SK-N-MC (cell line): ENCODE measurements at regions not wholly inside any gene's neighbourhood (a gene's known extent, or its start where the extent isn't known, plus 50 kb on each side); places are given as distances from the start of the nearest gene placed in this dataset.

ENCODE experiments used
- DNase-seq: peaks from one replicate; pipeline ENCODE4 v3.0.0-alpha.2; 2011; ENCODE audit warnings: low read depth, low spot score
- H3K27ac ChIP-seq: fragments of 200-600 bp; sonication (generic); 2 replicates; pipeline ENCODE4 v1.5.1; 2016; ENCODE audit warnings: mixed run types
- H3K36me3 ChIP-seq: fragments of 200-600 bp; sonication (generic); 2 replicates; pipeline ENCODE4 v1.6.1; 2017; ENCODE audit warnings: antibody characterized with exemption, low read length, mixed read lengths; ENCODE audit not compliant: insufficient read depth
- H3K4me3 ChIP-seq: fragments of 200-600 bp; sonication (generic); 2 replicates; pipeline ENCODE4 v1.5.1; 2016
- H3K9ac ChIP-seq: fragments of 200-600 bp; sonication (generic); 2 replicates; pipeline ENCODE4 v1.8.0; 2017; ENCODE audit warnings: mixed run types, mixed read lengths; ENCODE audit not compliant: insufficient read length
- H3K9me3 ChIP-seq: fragments of 200-600 bp; sonication (generic); 2 replicates; pipeline ENCODE4 v1.6.1; 2017; ENCODE audit warnings: low read depth, mild to moderate bottlenecking, antibody characterized with exemption, low read length, moderate library complexity, mixed read lengths
- EZH2 ChIP-seq: fragments of 200-600 bp; sonication (generic); IDR thresholded peaks from one replicate; pipeline ENCODE4 v1.6.1; 2017; ENCODE audit warnings: antibody characterized with exemption
- FOXP2 ChIP-seq: optimal IDR thresholded peaks from 2 replicates; pipeline ENCODE3; 2011; ENCODE audit warnings: mild to moderate bottlenecking, moderate library complexity; ENCODE audit not compliant: insufficient read depth; ENCODE audit errors: extremely low read length, control extremely low read depth
- POLR2AphosphoS5 ChIP-seq: IDR thresholded peaks from 2 replicates; pipeline ENCODE4 v1.6.1; 2012; ENCODE audit warnings: mild to moderate bottlenecking, low read depth, low read length, borderline replicate concordance

DNA sequence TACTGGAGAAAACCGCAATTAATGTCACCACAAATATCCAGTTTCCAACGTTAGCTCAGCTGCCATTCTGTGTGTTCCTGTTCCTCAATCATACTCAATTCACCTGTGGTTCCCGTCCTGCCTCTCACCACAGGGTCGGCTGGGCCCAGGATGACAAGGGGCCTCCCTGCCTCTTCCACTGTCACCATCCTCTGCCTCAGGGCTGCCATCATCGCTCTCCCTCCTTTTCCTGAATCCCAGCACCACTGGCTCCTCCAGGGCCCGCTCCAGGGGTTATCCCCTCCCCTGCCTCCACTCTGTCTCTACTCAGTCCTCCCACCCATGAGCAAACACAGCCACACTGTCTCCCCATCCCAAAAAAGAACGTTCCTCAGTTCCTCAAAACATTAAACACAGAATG lies 170.9 kb upstream of the NSMCE3 start:
- Histone ChIP-seq H3K36me3 (no peaks in the 10 kb centered on the region), H3K9me3 (no peaks in the 10 kb centered on the region), H3K4me3 (no peak overlapping the region), H3K27ac (no peak overlapping the region), H3K9ac (no peak overlapping the region)
- no peak for DNase-seq
- TF ChIP-seq EZH2: no peak
- TF ChIP-seq POLR2AphosphoS5: no peak
- no peak for TF ChIP-seq FOXP2

DNA sequence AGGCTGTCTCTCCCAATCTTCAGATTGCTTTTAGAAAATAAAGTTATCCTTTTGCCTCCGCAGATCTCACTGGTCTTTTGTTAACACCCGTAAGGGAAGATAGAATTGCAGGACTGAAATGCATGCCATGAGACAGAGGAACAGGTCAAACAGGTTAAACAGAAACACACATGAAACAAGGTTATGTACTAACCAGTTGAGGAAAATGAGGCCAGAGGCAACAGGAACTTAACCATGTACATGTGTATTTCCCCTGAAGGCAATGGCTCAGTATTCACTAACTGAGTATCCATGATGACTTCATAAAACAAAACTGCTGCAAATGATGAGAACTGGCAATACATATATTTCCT lies 169.1 kb upstream of the NSMCE3 start:
- no peak for TF ChIP-seq FOXP2
- TF ChIP-seq EZH2: no peak
- DNase-seq: no peak

DNA sequence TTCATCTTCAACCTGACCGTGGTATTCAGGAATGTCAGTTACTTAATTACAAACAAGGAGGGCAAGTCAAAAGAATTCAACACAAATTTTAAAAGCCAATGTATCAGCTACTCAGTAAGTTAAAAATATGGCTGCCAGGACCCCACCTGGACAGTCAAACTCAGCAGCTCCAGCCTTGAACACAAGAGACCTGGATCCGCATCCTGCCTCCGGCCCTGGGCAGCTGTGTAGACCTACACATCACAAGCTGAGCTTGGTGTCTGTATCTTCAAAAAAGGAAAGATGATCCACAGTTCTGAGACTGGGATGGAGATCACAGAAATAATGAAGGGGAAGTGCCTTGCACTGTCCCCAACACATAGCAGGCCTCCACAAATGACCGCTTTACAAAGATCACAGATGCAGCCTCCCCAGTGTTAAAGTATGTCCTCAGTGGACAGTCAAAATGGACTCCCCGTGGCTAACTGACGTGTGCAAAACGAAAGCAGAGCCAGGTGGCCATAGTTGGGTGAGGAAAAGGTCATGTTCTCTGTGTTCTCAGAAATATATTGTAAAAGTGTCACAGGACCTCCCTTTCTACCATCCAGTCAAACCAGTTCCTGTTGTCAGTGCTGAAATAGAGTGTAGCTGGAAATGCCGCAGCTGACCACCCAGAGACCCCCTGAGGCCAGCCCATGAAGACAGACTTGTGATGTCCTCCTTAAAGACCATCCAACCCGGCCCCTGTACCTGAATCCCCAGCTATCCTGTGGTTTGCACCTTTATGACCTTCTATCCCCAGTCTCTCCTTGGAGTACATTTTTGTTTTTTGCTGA lies 168.5 kb upstream of the NSMCE3 start:
- no peak for TF ChIP-seq POLR2AphosphoS5
- no peak for TF ChIP-seq EZH2
- TF ChIP-seq FOXP2: no peak
- DNase-seq: no peak
- H3K36me3 ChIP-seq: no peaks in the 10 kb centered on the region
- H3K9me3 ChIP-seq: no peaks in the 10 kb centered on the region
- H3K4me3 ChIP-seq: no peak overlapping the region
- no peak overlapping the region for H3K9ac ChIP-seq
- no peak overlapping the region for H3K27ac ChIP-seq

More for the DNA sequence above, 169.1 kb upstream of the NSMCE3 start:
- Histone ChIP-seq H3K9me3 (no peaks in the 10 kb centered on the region), H3K36me3 (no peaks in the 10 kb centered on the region), H3K27ac (no peak overlapping the region), H3K9ac (no peak overlapping the region), H3K4me3 (no peak overlapping the region)

DNA sequence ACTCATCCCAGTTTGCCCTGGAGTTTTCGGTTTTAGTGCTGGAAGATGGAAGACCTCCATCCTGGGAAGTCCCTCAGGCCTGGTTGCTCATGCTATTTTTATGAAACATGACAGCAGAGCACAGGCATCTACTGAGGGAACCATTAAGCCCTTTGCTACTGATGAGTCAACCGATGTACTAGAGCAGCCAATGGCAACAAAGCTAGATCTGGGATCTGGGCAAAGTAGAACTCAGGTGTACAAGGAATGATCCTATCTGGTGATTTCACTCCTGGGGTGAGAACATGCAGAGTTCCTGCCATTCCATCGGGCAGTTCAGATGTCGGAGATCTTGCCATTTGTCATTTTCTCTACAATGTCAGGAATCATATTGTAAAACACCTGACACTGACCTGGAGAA lies 166.2 kb upstream of the NSMCE3 start:
- Histone ChIP-seq H3K36me3 (no peaks in the 10 kb centered on the region), H3K27ac (no peak overlapping the region), H3K9ac (no peak overlapping the region), H3K4me3 (no peak overlapping the region), H3K9me3 (no peaks in the 10 kb centered on the region)
- TF ChIP-seq FOXP2: no peak
- DNase-seq: no peak

DNA sequence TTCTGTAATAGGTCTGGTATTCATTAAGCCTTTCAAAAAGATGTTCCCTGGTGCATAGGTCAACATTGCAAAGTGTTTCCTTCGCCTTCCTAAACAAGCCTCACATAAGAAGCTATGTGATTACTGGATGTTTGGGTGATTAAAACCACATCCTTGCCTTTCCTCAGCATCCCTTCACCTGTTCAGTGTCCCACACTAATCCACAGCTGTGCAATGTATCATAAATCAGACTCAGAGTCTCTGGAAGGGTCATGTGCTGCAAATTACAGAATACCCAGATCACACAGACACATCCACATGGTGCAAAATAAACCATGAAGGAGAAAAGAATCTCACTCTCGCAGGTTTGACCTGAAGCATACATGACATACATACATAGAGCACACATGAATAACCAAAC lies 164.7 kb upstream of the NSMCE3 start:
- no peak overlapping the region for H3K9ac ChIP-seq
- no peaks in the 10 kb centered on the region for H3K36me3 ChIP-seq
- no peak for TF ChIP-seq POLR2AphosphoS5
- no peak for TF ChIP-seq EZH2
- TF ChIP-seq FOXP2: no peak
- no peaks in the 10 kb centered on the region for H3K9me3 ChIP-seq
- no peak for DNase-seq
- H3K4me3 ChIP-seq: no peak overlapping the region
- H3K27ac ChIP-seq: no peak overlapping the region

DNA sequence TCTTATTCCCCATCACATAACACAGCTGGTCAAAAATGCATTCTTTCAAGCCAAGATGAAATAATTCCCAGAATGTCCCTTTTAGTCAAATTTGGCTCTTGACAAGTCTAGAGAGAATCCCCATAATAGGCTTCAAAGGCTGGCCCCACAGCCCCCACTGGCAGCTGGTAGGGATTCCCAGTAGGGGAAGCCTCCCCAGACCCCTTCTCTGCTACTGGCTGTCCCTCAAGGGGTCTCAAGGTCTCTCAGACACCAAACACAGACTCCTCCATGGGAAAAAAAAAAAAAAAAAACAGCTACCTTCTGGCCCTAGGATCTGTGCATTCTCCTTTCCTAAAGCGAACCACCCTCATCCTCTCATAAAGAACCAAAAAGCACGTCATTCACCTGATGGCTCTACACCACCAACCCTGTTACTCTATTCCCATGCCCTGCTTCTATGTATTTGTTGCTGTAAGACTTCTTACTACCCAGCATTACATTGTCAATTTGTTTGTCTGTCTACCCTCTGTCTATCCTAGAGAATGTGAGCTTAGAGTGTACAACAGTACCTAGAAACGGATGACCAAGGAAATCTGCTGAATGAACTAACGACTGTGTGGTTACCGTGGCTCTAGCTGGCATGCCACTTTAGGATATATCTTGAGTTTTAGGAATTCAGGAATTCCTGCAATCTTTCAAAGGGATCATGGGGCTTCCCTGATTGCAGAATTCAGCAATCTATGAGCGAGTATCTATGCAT lies 164.1 kb upstream of the NSMCE3 start:
- H3K9ac ChIP-seq: no peak overlapping the region
- no peak for DNase-seq
- no peak overlapping the region for H3K4me3 ChIP-seq
- no peaks in the 10 kb centered on the region for H3K9me3 ChIP-seq
- H3K36me3 ChIP-seq: no peaks in the 10 kb centered on the region
- TF ChIP-seq EZH2 (no peak), POLR2AphosphoS5 (no peak), FOXP2 (no peak)
- no peak overlapping the region for H3K27ac ChIP-seq

DNA sequence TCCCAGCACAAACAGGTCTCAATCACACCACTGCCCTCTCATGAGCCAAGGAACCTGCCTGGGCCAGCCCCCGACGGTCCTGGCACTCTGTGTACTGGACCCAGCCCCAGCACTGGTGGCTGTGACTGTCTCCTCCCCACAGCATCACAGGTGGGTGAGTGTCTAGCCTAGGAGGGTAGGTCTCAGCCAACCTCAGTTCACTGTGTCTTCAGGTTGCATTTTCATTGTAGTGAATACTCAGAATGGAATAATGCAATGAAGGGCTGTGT lies 163.4 kb upstream of the NSMCE3 start:
- H3K9ac ChIP-seq: no peak overlapping the region
- H3K36me3 ChIP-seq: no peaks in the 10 kb centered on the region
- no peak overlapping the region for H3K4me3 ChIP-seq
- TF ChIP-seq POLR2AphosphoS5 (no peak), EZH2 (no peak), FOXP2 (no peak)
- H3K9me3 ChIP-seq: no peaks in the 10 kb centered on the region
- no peak overlapping the region for H3K27ac ChIP-seq
- no peak for DNase-seq

DNA sequence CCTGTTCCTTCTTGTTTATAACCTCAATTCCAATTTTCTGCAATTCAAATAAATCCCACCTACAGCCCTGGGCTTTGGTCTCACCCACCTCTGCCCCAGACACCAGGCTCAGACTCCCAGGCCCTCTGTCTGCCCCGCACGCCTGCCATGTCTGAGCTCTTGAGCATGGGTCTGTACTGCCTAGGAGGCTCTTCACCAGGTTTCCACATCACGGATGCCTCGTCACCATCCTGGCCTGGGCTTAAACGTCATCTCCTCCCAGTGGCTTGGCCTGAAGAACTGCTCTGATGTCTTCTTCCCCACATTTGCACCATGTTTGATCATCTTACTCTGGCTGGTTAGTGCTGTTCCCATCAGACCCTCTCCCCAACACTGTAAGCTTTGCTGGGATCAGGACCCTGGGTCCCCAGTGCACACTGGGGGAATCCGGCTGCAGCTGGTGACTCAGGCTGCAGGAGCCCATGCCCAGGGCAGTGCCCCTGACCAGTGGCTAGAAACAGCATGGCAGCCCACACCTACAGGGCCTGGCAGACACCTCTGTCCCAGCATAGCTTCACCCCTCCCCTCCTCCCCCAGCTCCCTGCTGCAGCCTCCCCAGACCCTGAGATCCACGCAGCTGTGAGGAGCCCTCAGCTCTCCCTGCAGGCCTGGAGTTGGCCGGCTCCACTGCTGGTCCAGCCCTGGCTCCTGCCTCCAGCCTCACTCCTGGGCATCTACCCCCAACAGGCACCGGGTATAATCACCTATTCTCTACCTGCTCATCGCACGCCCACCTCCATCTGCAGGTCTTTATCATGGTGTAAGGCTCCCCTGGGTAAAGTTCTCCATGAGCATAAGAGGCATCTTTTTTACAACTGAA lies 162.8 kb upstream of the NSMCE3 start:
- TF ChIP-seq FOXP2 (no peak), EZH2 (no peak), POLR2AphosphoS5 (no peak)
- Histone ChIP-seq H3K4me3 (no peak overlapping the region), H3K9me3 (no peaks in the 10 kb centered on the region), H3K36me3 (no peaks in the 10 kb centered on the region), H3K9ac (no peak overlapping the region), H3K27ac (no peak overlapping the region)
- no peak for DNase-seq

DNA sequence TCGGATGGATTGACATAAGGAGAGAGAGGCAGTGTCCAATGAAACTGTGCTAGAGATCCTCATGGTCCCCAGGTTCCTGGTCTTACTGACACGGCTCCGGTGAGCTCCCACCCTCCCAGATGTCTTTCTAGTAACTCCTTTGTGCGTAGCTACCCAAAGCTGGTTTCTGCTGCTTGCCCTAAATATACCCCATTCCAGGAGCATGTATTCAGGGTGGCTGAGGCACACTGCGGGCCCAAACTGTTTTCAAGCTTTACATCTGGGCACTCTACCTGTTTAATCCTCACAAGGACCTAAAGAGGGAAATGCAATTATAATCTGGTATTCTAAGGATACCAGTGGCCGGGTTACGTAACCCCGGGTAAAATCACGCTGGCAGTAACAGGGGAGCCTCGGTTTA lies 161.2 kb upstream of the NSMCE3 start:
- no peak overlapping the region for H3K9ac ChIP-seq
- H3K36me3 ChIP-seq: no peaks in the 10 kb centered on the region
- no peak for TF ChIP-seq EZH2
- TF ChIP-seq POLR2AphosphoS5: no peak
- TF ChIP-seq FOXP2: no peak
- H3K9me3 ChIP-seq: no peaks in the 10 kb centered on the region
- DNase-seq: no peak
- no peak overlapping the region for H3K4me3 ChIP-seq
- no peak overlapping the region for H3K27ac ChIP-seq
